Endothelial cell of umbilical vein (primary cell): ENCODE measurements at regions not wholly inside any gene's neighbourhood (a gene's known extent, or its start where the extent isn't known, plus 50 kb on each side); places are given as distances from the start of the nearest gene placed in this dataset.

ENCODE experiments used
- CTCF ChIP-seq, 2 donors: IDR thresholded peaks; 1 replicate in 1 of 2; 2 replicates in 1 of 2; pipeline ENCODE4 v1.5.1; 2011; ENCODE audit warnings: low read length in 2 of 2, mild to moderate bottlenecking in 2 of 2, moderate library complexity in 2 of 2, control low read depth in 1 of 2, inconsistent platforms in 1 of 2, low read depth in 1 of 2; ENCODE audit not compliant: insufficient read depth in 1 of 2; ENCODE audit errors: extremely low read depth in 1 of 2
- EZH2 ChIP-seq: IDR thresholded peaks from 2 replicates; pipeline ENCODE4 v1.6.1; 2012; ENCODE audit warnings: borderline replicate concordance, low read depth, mild to moderate bottlenecking, moderate library complexity, low read length, inconsistent platforms; ENCODE audit not compliant: severe bottlenecking
- FOS ChIP-seq: IDR thresholded peaks from 2 replicates; pipeline ENCODE4 v1.6.1; 2011; ENCODE audit warnings: mild to moderate bottlenecking, low read length, moderate library complexity, borderline replicate concordance; ENCODE audit not compliant: insufficient read depth
- GATA2 ChIP-seq: IDR thresholded peaks from 2 replicates; pipeline ENCODE4 v1.7.0; 2011; ENCODE audit warnings: low read depth, mild to moderate bottlenecking, moderate library complexity, mixed read lengths, low read length; ENCODE audit not compliant: insufficient read length, insufficient read depth
- MAX ChIP-seq: IDR thresholded peaks from 2 replicates; pipeline ENCODE4 v1.6.1; 2011; ENCODE audit not compliant: insufficient read depth, insufficient read length
- POLR2A ChIP-seq: IDR thresholded peaks from 2 replicates; pipeline ENCODE4 v1.6.1; 2012; ENCODE audit warnings: low read depth, mild to moderate bottlenecking, control low read depth, low read length
- POLR2AphosphoS5 ChIP-seq: IDR thresholded peaks from 2 replicates; pipeline ENCODE4 v1.6.1; 2012; ENCODE audit warnings: low read depth, mild to moderate bottlenecking, control low read depth, low read length, moderate library complexity; ENCODE audit not compliant: insufficient read depth

GRCh38 chr18:63046375-63046774 lies 273.2 kb downstream of the BCL2 start:
- no peak for TF ChIP-seq CTCF (IDR thresholded peaks at IDR 0.05; ENCODE audit: extremely low read depth in 1 of 2, insufficient read depth in 1 of 2, low read depth in 1 of 2, low read length in 2 of 2)
- TF ChIP-seq POLR2AphosphoS5 = no peak
- TF ChIP-seq EZH2 = no peak
- no peak for TF ChIP-seq GATA2
- no peak for TF ChIP-seq POLR2A
- TF ChIP-seq MAX = no peak
- no peak for TF ChIP-seq FOS
